ENCODE measurements at regions not wholly inside any gene's neighbourhood (a gene's known extent, or its start where the extent isn't known, plus 50 kb on each side); places are given as distances from the start of the nearest gene placed in this dataset.

DNA sequence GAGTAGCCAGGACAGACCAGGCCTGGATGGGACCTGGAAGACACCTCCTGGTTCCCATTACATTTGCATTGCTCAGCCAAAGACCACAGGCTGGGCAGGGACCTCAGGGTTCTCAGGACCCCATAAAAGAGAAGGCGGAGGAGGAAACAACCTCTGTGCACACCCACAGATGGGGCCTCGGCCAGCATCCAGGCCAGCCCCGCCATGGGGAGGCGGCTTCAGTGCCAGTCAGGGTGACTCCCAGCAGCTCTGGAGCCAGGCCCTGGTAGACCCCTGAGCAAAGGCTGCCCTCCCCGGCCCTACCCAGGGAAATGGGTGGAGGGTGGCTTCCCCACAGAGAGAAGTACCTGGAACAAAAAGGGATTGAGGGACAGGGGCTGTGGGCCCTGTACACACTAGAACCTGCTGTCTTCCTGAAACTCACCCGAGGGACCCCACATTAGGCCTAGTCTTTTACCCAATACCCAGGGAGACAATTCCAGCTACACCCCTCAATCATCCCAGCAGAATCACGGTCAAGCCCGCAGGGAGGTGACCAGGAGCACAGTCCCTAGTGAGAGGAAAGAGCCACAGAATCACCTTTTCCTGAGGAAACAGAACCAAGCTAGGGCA lies 64.5 kb downstream of the PSMG1 start:
- no peak overlapping the region for H2BK5ac ChIP-seq (ENCODE audit: insufficient read length, low read length)
- peaks cover 12 to 14% of the 10 kb centered on the region in 2 experiments for H3K4me1 Mint-ChIP-seq
- no peaks in the 10 kb centered on the region; a peak in 2 of 7 replicates for H3K36me3 Mint-ChIP-seq (ENCODE audit: insufficient read depth in 1 of 3, low read depth in 3 of 3)
- H3T11ph ChIP-seq (ENCODE audit: low read length) = no peak overlapping the region
- DNase-seq = no peak
- H2BK20ac ChIP-seq (ENCODE audit: low read depth, low read length, poor library complexity, severe bottlenecking) = no peak overlapping the region
- no peak overlapping the region for H3K4me3 Mint-ChIP-seq
- WGBS (ENCODE audit: extremely low coverage, insufficient read length, low lambda C conversion rate) = no CpG with 5 or more reads among the region's 8 CpGs
- peaks cover 0 to 2% of the 10 kb centered on the region in 2 experiments; a peak in 3 of 5 replicates for H3K9me3 Mint-ChIP-seq
- TF ChIP-seq CTCF (conservative IDR thresholded peaks at IDR 0.05) = no peak
- no peak overlapping the region for H3K27ac Mint-ChIP-seq
- H3K14ac ChIP-seq (ENCODE audit: insufficient read depth, low read length) = no peak overlapping the region; the same call in 1 of the 2 replicates
- no peaks in the 10 kb centered on the region for H3K79me2 ChIP-seq (ENCODE audit: insufficient read depth, low read length)
- no peak overlapping the region for H4K5ac ChIP-seq (ENCODE audit: insufficient read length, low read depth, low read length)
- H3K27me3 ChIP-seq (ENCODE audit: insufficient read depth, low read length) = no peaks in the 10 kb centered on the region
- no peak overlapping the region for H3K23ac ChIP-seq (ENCODE audit: insufficient read length, low read depth, low read length)
- no peaks in the 10 kb centered on the region for H4K20me1 ChIP-seq (ENCODE audit: control insufficient read depth, insufficient read depth, insufficient read length)
- H4K8ac ChIP-seq (replicated peaks; ENCODE audit: insufficient read length, low read depth, low read length) = no peak overlapping the region
- no peak overlapping the region for H3K9ac ChIP-seq (ENCODE audit: extremely low read depth, insufficient read length, low read length)
- H3K4ac ChIP-seq (ENCODE audit: low read depth, low read length) = no peak overlapping the region
- no peak overlapping the region for H3K18ac ChIP-seq (ENCODE audit: insufficient read length, low read depth, low read length)
- H3K27me3 Mint-ChIP-seq (ENCODE audit: low read depth) = no peaks in the 10 kb centered on the region; the same call in 1 of the 2 replicates
- H3K56ac ChIP-seq (ENCODE audit: insufficient read length, low read depth, low read length) = no peak overlapping the region
- no peak overlapping the region for H3K4me2 ChIP-seq (ENCODE audit: insufficient read depth, insufficient read length, low read length)
- H3K9me3 ChIP-seq (ENCODE audit: control insufficient read depth, low read depth, low read length) = no peaks in the 10 kb centered on the region
- no peak overlapping the region for H2BK15ac ChIP-seq (ENCODE audit: low read depth, low read length)
- H3K4me1 ChIP-seq (ENCODE audit: insufficient read depth, low read length) = no peaks in the 10 kb centered on the region
- H2BK12ac ChIP-seq (ENCODE audit: insufficient read length, low read depth, low read length) = no peak overlapping the region
- no peak overlapping the region for H2AK5ac ChIP-seq (ENCODE audit: insufficient read length, low read length)
- H3K79me1 ChIP-seq (ENCODE audit: insufficient read depth, low read depth, low read length, poor library complexity, severe bottlenecking) = no peaks in the 10 kb centered on the region
- no peaks in the 10 kb centered on the region for H3K23me2 ChIP-seq (ENCODE audit: insufficient read length, low read depth, low read length, poor library complexity, severe bottlenecking)
- no peak overlapping the region for H2BK120ac ChIP-seq (ENCODE audit: low read depth, low read length, poor library complexity, severe bottlenecking)
- no peak overlapping the region for H3K27ac ChIP-seq (ENCODE audit: insufficient read length, low read depth, low read length)
- H4K91ac ChIP-seq (ENCODE audit: insufficient read length, low read depth, low read length) = no peak overlapping the region
- H2AFZ ChIP-seq (ENCODE audit: low read length) = no peak overlapping the region
